Endothelial cell of umbilical vein (primary cell): ENCODE measurements at regions not wholly inside any gene's neighbourhood (a gene's known extent, or its start where the extent isn't known, plus 50 kb on each side); places are given as distances from the start of the nearest gene placed in this dataset.

Experiments
- JUN ChIP-seq: IDR thresholded peaks from 2 replicates; pipeline ENCODE4 v1.6.1; 2011; ENCODE audit warnings: borderline replicate concordance, low read depth; ENCODE audit not compliant: insufficient read length, insufficient read depth
- MYC ChIP-seq: IDR thresholded peaks from one replicate; pipeline ENCODE4 v1.6.1; 2011; ENCODE audit warnings: mild to moderate bottlenecking, low read depth, low read length
- TF ChIP-seq, protein P1 (sequence below): IDR thresholded peaks from 2 replicates; pipeline ENCODE4 v1.6.1; 2011; ENCODE audit not compliant: insufficient read depth, insufficient read length
- TF ChIP-seq, protein P2 (sequence below), 2 donors: IDR thresholded peaks; 1 replicate in 1 of 2; 2 replicates in 1 of 2; pipeline ENCODE4 v1.5.1; 2011; ENCODE audit warnings: low read length in 2 of 2, mild to moderate bottlenecking in 2 of 2, moderate library complexity in 2 of 2, control low read depth in 1 of 2, inconsistent platforms in 1 of 2, low read depth in 1 of 2; ENCODE audit not compliant: insufficient read depth in 1 of 2; ENCODE audit errors: extremely low read depth in 1 of 2

DNA sequence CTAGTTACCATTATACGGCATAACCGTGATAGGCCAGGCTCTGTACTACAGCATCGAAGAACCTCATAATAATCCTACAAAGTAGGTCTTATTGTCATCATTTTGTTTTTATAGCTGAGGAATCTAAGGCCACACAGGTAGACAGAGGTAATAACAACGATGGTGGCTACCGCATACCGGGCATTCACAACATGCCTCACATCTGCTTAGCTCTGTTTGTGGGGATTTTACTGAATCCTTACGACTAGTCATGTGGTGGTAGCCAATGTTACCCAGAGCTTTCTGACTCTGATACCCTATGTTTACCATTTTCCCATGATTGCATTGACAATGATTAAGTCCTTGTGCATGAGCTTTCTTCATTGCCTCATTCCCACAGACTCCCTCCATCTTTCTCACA, 269.4 kb downstream of the TCF7L2 start:
- no peak for TF ChIP-seq JUN
- TF ChIP-seq, protein P1, sequence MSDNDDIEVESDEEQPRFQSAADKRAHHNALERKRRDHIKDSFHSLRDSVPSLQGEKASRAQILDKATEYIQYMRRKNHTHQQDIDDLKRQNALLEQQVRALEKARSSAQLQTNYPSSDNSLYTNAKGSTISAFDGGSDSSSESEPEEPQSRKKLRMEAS = no peak
- no peak for TF ChIP-seq MYC
- TF ChIP-seq, protein P2, sequence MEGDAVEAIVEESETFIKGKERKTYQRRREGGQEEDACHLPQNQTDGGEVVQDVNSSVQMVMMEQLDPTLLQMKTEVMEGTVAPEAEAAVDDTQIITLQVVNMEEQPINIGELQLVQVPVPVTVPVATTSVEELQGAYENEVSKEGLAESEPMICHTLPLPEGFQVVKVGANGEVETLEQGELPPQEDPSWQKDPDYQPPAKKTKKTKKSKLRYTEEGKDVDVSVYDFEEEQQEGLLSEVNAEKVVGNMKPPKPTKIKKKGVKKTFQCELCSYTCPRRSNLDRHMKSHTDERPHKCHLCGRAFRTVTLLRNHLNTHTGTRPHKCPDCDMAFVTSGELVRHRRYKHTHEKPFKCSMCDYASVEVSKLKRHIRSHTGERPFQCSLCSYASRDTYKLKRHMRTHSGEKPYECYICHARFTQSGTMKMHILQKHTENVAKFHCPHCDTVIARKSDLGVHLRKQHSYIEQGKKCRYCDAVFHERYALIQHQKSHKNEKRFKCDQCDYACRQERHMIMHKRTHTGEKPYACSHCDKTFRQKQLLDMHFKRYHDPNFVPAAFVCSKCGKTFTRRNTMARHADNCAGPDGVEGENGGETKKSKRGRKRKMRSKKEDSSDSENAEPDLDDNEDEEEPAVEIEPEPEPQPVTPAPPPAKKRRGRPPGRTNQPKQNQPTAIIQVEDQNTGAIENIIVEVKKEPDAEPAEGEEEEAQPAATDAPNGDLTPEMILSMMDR (IDR thresholded peaks at IDR 0.05; ENCODE audit: extremely low read depth in 1 of 2, insufficient read depth in 1 of 2, low read depth in 1 of 2, low read length in 2 of 2) = no peak
